HPDE6-E6E7 (cell line): ENCODE measurements at regions not wholly inside any gene's neighbourhood (a gene's known extent, or its start where the extent isn't known, plus 50 kb on each side); places are given as distances from the start of the nearest gene placed in this dataset.
A peak's percentile ranks its signal among the peaks of the same experiment; 100 is the strongest.
"Not testable (repeated sequence)": the region's sequence is repeated elsewhere in the genome, so short reads cannot be mapped to it uniquely, and the experiment has no call there.

Experiments used
- DNase-seq: peaks from one replicate; pipeline ENCODE4 v3.0.0; 2011; ENCODE audit warnings: missing footprints; ENCODE audit errors: extremely low spot score

- no peak for DNase-seq
These were observed 115.2 kb upstream of the MDFIC start for GRCh38 chr7:114806590-114807162.

- no peak for DNase-seq
These were observed 109.3 kb upstream of the MDFIC start for GRCh38 chr7:114812570-114812969.

GRCh38 chr7:114813624-114814023, 108.3 kb upstream of the MDFIC start:
- no peak for DNase-seq

DNA sequence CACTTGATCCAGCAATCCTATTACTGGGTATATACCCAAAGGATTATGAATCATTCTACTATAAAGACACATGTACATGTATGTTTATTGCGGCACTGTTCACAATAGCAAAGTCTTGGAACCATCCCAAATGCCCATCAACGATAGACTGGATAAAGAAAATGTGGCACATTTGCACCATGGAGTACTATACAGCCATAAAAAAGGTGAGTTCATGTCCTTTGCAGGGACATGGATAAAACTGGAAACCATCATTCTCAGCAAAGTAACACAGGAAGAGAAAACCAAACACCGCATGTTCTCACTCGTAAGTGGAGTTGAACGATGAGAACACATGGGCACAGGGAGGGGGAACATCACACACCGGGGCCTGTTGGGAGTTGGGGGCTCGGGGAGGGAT, 104.9 kb upstream of the MDFIC start:
- not testable (repeated sequence) for DNase-seq

GRCh38 chr7:114818501-114818900, 103.4 kb upstream of the MDFIC start:
- DNase-seq = peak; percentile 71

- peak; percentile 67 for DNase-seq
These were observed 102.1 kb upstream of the MDFIC start for GRCh38 chr7:114819616-114820362.

DNA sequence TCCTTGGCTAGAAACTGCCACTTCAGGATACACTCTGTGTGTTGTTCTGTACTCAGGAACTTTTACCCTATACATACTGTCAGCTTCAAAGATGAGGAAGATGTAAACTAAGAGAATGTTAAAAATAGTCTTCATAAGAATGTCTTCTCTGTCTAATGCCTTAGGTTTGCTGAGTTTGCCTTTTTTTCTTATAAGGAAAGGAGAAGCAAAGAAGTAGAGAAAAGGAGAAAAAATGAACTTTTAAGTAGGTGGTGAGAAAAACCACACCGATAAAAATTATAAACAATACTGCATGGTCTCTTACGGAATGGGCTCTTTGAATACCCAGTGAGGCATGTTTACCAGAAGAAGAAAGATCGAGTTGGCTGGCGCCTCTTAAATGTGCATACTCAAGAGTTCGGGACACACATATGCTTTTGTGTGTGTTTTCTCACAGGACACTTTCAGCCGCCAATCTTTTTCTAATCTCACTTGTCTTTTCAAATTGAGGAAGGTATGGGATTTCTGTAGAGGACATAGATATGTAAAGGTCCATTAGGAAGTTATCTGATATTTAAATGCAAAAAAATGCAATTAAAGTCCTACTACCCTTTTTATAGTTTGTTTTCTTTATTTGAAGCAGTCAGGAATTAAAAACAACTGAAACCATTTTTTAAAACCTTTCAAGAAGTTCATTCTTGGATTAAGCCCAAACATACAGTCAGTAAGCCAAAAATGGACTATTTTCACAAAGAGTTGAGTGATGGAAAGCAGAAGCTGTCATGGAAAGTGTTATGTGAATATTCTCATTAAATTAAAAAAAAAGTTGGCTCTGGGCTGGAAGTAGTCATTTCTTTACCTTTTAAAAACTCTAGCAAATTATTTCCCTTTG, 100.6 kb upstream of the MDFIC start:
- no peak for DNase-seq

GRCh38 chr7:114822131-114822530, 99.8 kb upstream of the MDFIC start:
- DNase-seq = no peak

GRCh38 chr7:114822844-114823243, 99.0 kb upstream of the MDFIC start:
- no peak for DNase-seq

DNA sequence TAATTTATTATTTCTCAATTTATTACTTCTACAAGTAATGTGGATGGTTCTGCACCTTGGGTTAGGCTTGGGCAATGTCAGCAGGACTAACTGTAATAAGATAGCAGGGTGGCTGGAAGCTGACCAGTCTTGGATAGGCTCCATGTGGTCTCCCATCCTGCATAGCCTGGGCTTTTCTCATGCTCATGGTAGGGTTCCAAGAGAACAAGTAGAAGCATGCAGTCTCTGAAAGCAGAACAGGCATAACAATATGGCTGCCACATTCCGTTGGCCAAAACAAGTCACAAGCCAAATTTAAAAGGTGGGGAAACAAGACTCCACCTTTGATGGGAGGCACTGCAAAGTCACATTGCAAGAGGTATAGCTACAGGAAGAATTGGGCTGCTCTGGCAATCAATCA, 98.6 kb upstream of the MDFIC start:
- DNase-seq = no peak

DNA sequence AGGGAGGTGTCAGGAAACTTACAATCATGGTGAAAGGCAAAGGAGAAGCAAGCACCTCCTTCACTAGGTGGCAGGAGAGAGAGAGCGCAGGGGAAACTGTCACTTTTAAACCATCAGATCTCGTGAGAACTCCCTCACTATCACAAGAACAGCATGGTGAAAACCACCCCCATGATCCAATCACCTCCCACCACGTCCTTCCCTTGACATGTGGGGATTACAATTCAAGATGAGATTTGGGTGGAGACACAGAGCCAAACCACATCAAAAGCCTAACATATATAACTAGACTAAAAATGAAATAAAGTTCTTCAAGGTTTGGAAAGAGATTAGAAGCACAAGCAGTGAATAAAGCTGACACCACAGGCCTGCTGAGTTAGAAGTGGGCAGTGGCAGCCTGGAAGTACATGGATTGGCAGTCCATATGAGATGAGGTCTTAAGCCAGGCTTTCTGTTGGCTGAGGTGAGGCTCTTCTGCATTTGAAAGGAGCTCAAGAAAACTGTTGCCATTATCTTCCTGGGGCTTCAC, 96.4 kb upstream of the MDFIC start:
- no peak for DNase-seq

DNA sequence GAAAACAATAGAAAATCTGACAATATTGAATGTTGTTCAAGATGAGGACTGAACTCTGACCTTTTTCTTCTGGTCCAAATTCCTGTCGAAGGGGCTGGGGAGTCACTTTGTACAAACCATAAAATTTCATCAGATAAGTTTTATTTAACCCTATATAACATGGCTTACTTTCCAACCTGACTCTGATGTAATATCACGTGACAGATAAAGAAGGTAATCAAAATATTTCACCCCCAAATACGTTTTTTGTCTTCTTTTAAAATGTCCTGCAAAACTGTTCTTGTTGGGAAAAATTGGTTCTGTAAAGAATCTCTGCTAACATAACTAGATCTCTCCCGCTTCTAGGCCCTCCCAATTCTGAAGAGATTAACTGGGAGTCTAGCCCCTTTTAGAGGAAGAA, 90.9 kb upstream of the MDFIC start:
- DNase-seq = no peak

DNA sequence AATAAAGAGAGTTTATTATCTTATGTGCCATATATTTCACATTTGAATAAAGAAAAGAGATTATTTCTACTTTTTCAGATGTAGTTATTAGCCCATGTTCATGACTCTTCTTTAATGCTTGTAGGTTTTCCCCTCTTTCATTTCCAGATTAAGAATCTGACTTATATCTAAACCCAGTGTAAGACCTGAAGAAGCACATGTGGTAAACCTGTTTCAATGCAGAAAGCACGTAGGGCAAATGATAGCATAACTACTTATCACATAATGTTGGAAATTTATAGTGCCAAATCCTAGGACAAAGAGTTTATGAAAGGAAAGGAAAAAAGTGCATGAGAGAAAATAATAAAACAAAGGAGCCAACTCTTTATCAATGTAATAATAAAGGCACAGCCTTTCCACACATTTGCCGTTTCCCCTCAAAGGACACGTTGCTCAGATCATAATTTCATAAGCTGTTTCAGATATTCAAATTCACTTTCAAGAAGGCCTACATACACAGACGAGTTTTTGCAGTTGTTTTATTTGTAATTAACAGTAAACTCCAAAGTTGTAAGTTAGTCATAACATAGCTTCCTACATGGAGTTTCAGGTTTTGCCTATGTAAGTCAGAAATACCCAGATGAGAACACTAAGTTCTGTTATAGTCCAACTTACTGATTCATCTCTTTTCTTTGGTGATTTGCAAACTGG, 88.8 kb upstream of the MDFIC start:
- DNase-seq = no peak

- DNase-seq = no peak
These were observed 86.6 kb upstream of the MDFIC start for GRCh38 chr7:114835303-114835702.

GRCh38 chr7:114835861-114836260, 86.0 kb upstream of the MDFIC start:
- DNase-seq = no peak

- no peak for DNase-seq
These were observed 79.3 kb upstream of the MDFIC start for GRCh38 chr7:114842551-114843065.

DNA sequence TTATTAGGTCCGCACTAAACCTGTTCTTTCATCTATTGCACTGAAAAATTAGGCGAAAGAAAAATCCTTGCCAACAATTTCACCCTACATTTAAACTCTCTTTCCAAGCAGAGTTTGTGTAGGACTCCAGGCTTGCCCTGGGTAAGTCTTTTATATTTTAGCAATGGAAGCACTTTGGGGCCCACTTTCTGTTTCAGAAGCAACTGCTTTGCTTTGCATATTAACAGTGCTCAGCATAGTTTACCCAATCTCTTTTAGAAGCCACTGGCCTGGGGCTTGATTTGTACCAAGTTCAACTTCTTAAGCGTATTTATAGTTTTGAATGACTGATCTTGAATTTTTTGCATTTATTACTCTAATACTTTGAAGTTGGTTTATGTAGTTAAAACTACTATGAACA, 78.8 kb upstream of the MDFIC start:
- DNase-seq = no peak

- DNase-seq = no peak
These were observed 70.4 kb upstream of the MDFIC start for GRCh38 chr7:114851406-114852061.

- DNase-seq = no peak
These were observed 69.6 kb upstream of the MDFIC start for GRCh38 chr7:114852293-114852692.

- no peak for DNase-seq
These were observed 68.7 kb upstream of the MDFIC start for GRCh38 chr7:114853189-114853588.

DNA sequence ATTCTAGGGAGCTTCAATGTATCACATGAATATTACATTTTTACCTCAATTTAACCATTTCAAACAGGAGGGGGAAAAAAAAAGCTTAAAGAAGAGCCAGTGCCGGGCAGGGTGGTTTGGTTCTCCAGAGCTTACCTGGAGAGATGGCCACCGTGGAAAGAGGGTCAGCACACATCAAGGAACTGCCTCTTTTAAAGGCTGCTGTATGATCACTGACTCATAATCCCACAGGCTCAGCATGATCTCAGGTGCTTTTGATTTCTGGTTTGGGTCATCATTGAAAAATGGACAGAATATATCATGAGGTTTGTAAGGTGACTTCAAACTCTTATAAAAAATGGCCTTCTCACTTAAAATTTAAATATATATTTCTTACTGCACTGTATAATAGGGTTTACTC, 67.5 kb upstream of the MDFIC start:
- DNase-seq = no peak
